PFSK-1 (cell line): ENCODE measurements at regions not wholly inside any gene's neighbourhood (a gene's known extent, or its start where the extent isn't known, plus 50 kb on each side); places are given as distances from the start of the nearest gene placed in this dataset.

ENCODE experiments used
- FOXP2 ChIP-seq: optimal IDR thresholded peaks from 2 replicates; pipeline ENCODE3; 2011; ENCODE audit warnings: borderline replicate concordance, control low read depth, inconsistent platforms; ENCODE audit not compliant: insufficient read depth; ENCODE audit errors: extremely low read length, extremely low read depth
- POLR2AphosphoS5 ChIP-seq: IDR thresholded peaks from 2 replicates; pipeline ENCODE4 v1.6.1; 2012; ENCODE audit warnings: low read depth, mild to moderate bottlenecking, control low read depth, low read length, moderate library complexity
- REST ChIP-seq, 2 experiments: IDR thresholded peaks; 2 replicates each; pipeline versions ENCODE4 v1.6.1 to v1.8.0; 2011 to 2012; ENCODE audit warnings: low read depth in 2 of 2, low read length in 2 of 2, control low read depth in 1 of 2, inconsistent platforms in 1 of 2, mild to moderate bottlenecking in 1 of 2, moderate library complexity in 1 of 2; ENCODE audit not compliant: insufficient read depth in 1 of 2
- SIN3A ChIP-seq: IDR thresholded peaks from 2 replicates; pipeline ENCODE4 v1.6.1; 2012; ENCODE audit warnings: mild to moderate bottlenecking, low read length, moderate library complexity, borderline replicate concordance; ENCODE audit not compliant: insufficient read depth
- TAF1 ChIP-seq: IDR thresholded peaks from 2 replicates; pipeline ENCODE4 v1.6.1; 2012; ENCODE audit warnings: low read length, control low read depth, borderline replicate concordance; ENCODE audit not compliant: insufficient read depth

- TF ChIP-seq POLR2AphosphoS5 (no peak), TAF1 (no peak), FOXP2 (no peak), REST (IDR thresholded peaks at IDR 0.05; ENCODE audit: insufficient read depth in 1 of 2, low read depth in 2 of 2, low read length in 2 of 2) (no peak), SIN3A (no peak)
Observed at GRCh38 chr21:35664683-35665082, 395.6 kb downstream of the SETD4 start.

- TF ChIP-seq POLR2AphosphoS5: no peak
- no peak for TF ChIP-seq REST (IDR thresholded peaks at IDR 0.05; ENCODE audit: insufficient read depth in 1 of 2, low read depth in 2 of 2, low read length in 2 of 2)
Observed at GRCh38 chr21:35663856-35664606, 396.3 kb downstream of the SETD4 start.

- TF ChIP-seq TAF1 (no peak), SIN3A (no peak), FOXP2 (no peak), POLR2AphosphoS5 (no peak), REST (IDR thresholded peaks at IDR 0.05; ENCODE audit: insufficient read depth in 1 of 2, low read depth in 2 of 2, low read length in 2 of 2) (no peak)
Observed at GRCh38 chr21:35658242-35658641, 402.1 kb downstream of the SETD4 start.

- no peak for TF ChIP-seq TAF1
- TF ChIP-seq REST (IDR thresholded peaks at IDR 0.05; ENCODE audit: insufficient read depth in 1 of 2, low read depth in 2 of 2, low read length in 2 of 2): no peak
- TF ChIP-seq SIN3A: no peak
- TF ChIP-seq POLR2AphosphoS5: no peak
- no peak for TF ChIP-seq FOXP2
Observed at GRCh38 chr21:35652872-35653271, 407.5 kb downstream of the SETD4 start.

GRCh38 chr21:35652196-35652595, 408.1 kb downstream of the SETD4 start:
- TF ChIP-seq FOXP2: no peak
- no peak for TF ChIP-seq POLR2AphosphoS5
- TF ChIP-seq REST (IDR thresholded peaks at IDR 0.05; ENCODE audit: insufficient read depth in 1 of 2, low read depth in 2 of 2, low read length in 2 of 2): no peak
- TF ChIP-seq SIN3A: no peak
- TF ChIP-seq TAF1: no peak
